ENCODE measurements at regions not wholly inside any gene's neighbourhood (a gene's known extent, or its start where the extent isn't known, plus 50 kb on each side); places are given as distances from the start of the nearest gene placed in this dataset.
"Not testable (repeated sequence)": the region's sequence is repeated elsewhere in the genome, so short reads cannot be mapped to it uniquely, and the experiment has no call there.

GRCh38 chr6:130676077-130676772 is 151.0 kb upstream of the SMLR1 start:
- no peak for DNase-seq

- no peak for DNase-seq
These were observed 150.4 kb upstream of the SMLR1 start for GRCh38 chr6:130676773-130677144.

GRCh38 chr6:130677312-130677711 is 149.9 kb upstream of the SMLR1 start:
- no peak for DNase-seq

GRCh38 chr6:130677766-130678165 is 149.4 kb upstream of the SMLR1 start:
- no peak for DNase-seq

GRCh38 chr6:130679684-130680083 is 147.5 kb upstream of the SMLR1 start:
- DNase-seq: no peak

GRCh38 chr6:130680116-130680515 is 147.1 kb upstream of the SMLR1 start:
- DNase-seq: no peak

GRCh38 chr6:130681028-130681427 is 146.2 kb upstream of the SMLR1 start:
- DNase-seq: no peak

GRCh38 chr6:130682066-130682465 is 145.1 kb upstream of the SMLR1 start:
- no peak for DNase-seq

GRCh38 chr6:130683761-130684517 is 143.3 kb upstream of the SMLR1 start:
- DNase-seq: no peak

- no peak for DNase-seq
These were observed 134.5 kb upstream of the SMLR1 start for GRCh38 chr6:130692659-130693058.

- no peak for DNase-seq
These were observed 133.3 kb upstream of the SMLR1 start for GRCh38 chr6:130693944-130694343.

GRCh38 chr6:130694606-130695005 is 132.6 kb upstream of the SMLR1 start:
- no peak for DNase-seq

GRCh38 chr6:130696806-130697205 is 130.4 kb upstream of the SMLR1 start:
- DNase-seq: no peak

- no peak for DNase-seq
These were observed 129.8 kb upstream of the SMLR1 start for GRCh38 chr6:130697271-130697994.

- peak; percentile 51 for DNase-seq
These were observed 129.1 kb upstream of the SMLR1 start for GRCh38 chr6:130697995-130698535.

GRCh38 chr6:130699742-130700141 is 127.5 kb upstream of the SMLR1 start:
- DNase-seq: no peak

- DNase-seq: no peak
These were observed 126.8 kb upstream of the SMLR1 start for GRCh38 chr6:130700397-130700796.

GRCh38 chr6:130708338-130708737 is 118.9 kb upstream of the SMLR1 start:
- no peak for DNase-seq

GRCh38 chr6:130711641-130712040 is 115.6 kb upstream of the SMLR1 start:
- not testable (repeated sequence) for DNase-seq

GRCh38 chr6:130713144-130713543 is 114.1 kb upstream of the SMLR1 start:
- no peak for DNase-seq

- DNase-seq: no peak
These were observed 112.1 kb upstream of the SMLR1 start for GRCh38 chr6:130715058-130715457.

- DNase-seq: no peak
These were observed 110.7 kb upstream of the SMLR1 start for GRCh38 chr6:130716466-130716865.

GRCh38 chr6:130717657-130718056 is 109.5 kb upstream of the SMLR1 start:
- no peak for DNase-seq
